Smooth muscle cell (in vitro differentiated cells): ENCODE measurements at regions not wholly inside any gene's neighbourhood (a gene's known extent, or its start where the extent isn't known, plus 50 kb on each side); places are given as distances from the start of the nearest gene placed in this dataset.

Source experiments
- DNase-seq: peaks from one replicate; lab custom pipeline; 2025; ENCODE audit not compliant: unreplicated experiment; lab: John Stamatoyannopoulos, UW
- H2AFZ ChIP-seq: fragments of 200-600 bp; sonication (generic); 2 replicates; pipeline ENCODE4 v1.6.0; 2016; ENCODE audit warnings: antibody characterized with exemption, low read depth, mild to moderate bottlenecking
- H3F3A ChIP-seq: fragments of 200-600 bp; sonication (generic); 2 replicates; pipeline ENCODE4 v1.6.0; 2017; ENCODE audit warnings: antibody characterized with exemption, low read depth
- H3K27ac ChIP-seq: fragments of 200-600 bp; sonication (generic); 2 replicates; pipeline ENCODE4 v1.5.1; 2016; ENCODE audit warnings: low read depth, mild to moderate bottlenecking
- H3K27me3 ChIP-seq: fragments of 200-600 bp; sonication (generic); 2 replicates; pipeline ENCODE4 v1.6.1; 2016; ENCODE audit warnings: low read depth, mild to moderate bottlenecking
- H3K36me3 ChIP-seq: fragments of 200-600 bp; sonication (generic); 2 replicates; pipeline ENCODE4 v1.5.1; 2016; ENCODE audit warnings: low read depth
- H3K4me1 ChIP-seq: fragments of 200-600 bp; sonication (generic); 2 replicates; pipeline ENCODE4 v1.5.1; 2016; ENCODE audit warnings: low read depth
- H3K4me2 ChIP-seq: fragments of 200-600 bp; sonication (generic); 2 replicates; pipeline ENCODE4 v1.6.0; 2016; ENCODE audit warnings: mild to moderate bottlenecking
- H3K4me3 ChIP-seq: fragments of 200-600 bp; sonication (generic); 2 replicates; pipeline ENCODE4 v1.5.1; 2016; ENCODE audit warnings: mild to moderate bottlenecking
- H3K79me2 ChIP-seq: fragments of 200-600 bp; sonication (generic); 2 replicates; pipeline ENCODE4 v1.6.0; 2016; ENCODE audit warnings: low read depth, mild to moderate bottlenecking
- H3K9ac ChIP-seq: fragments of 200-600 bp; sonication (generic); 2 replicates; pipeline ENCODE4 v1.6.0; 2016; ENCODE audit warnings: low read depth
- H3K9me3 ChIP-seq: fragments of 200-600 bp; sonication (generic); replicated peaks from 2 replicates; pipeline ENCODE4 v1.5.1; 2016; ENCODE audit warnings: low read depth
- H4K20me1 ChIP-seq: fragments of 200-600 bp; sonication (generic); 2 replicates; pipeline ENCODE4 v1.6.0; 2016; ENCODE audit warnings: low read depth
- WGBS: methylation state at CpG from one replicate; pipeline ENCODE4 v1.1.7; 2016; ENCODE audit warnings: low lambda C conversion rate; 5-methylcytosine and 5-hydroxymethylcytosine counted together
- TF ChIP-seq, protein P1 (sequence below): fragments of 200-600 bp; sonication (generic); IDR thresholded peaks from 2 replicates; pipeline ENCODE4 v1.5.1; 2017; ENCODE audit warnings: borderline replicate concordance, mild to moderate bottlenecking, antibody characterized with exemption; ENCODE audit not compliant: insufficient read depth, poor library complexity, severe bottlenecking

DNA sequence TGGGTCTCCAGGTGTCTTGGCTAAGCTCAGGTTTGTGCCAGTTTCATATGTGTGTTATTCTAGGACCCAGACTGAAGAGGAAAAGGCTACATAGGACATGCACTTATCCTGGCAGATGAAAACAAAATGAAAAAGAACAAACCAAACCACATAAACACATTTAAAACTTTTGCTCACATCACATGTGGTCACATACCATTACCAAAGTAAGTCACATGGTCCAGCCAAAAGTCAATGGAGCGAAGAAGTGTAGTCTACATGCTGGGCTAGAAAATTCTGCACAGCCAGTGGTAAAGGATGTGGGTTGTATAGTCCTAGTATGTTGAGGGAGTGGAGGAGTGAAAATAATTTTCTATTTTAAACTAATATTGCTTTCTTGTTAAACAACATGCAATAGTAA is 437.5 kb downstream of the BTBD3 start:
- TF ChIP-seq, protein P1, sequence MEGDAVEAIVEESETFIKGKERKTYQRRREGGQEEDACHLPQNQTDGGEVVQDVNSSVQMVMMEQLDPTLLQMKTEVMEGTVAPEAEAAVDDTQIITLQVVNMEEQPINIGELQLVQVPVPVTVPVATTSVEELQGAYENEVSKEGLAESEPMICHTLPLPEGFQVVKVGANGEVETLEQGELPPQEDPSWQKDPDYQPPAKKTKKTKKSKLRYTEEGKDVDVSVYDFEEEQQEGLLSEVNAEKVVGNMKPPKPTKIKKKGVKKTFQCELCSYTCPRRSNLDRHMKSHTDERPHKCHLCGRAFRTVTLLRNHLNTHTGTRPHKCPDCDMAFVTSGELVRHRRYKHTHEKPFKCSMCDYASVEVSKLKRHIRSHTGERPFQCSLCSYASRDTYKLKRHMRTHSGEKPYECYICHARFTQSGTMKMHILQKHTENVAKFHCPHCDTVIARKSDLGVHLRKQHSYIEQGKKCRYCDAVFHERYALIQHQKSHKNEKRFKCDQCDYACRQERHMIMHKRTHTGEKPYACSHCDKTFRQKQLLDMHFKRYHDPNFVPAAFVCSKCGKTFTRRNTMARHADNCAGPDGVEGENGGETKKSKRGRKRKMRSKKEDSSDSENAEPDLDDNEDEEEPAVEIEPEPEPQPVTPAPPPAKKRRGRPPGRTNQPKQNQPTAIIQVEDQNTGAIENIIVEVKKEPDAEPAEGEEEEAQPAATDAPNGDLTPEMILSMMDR = no peak
- H3K4me2 ChIP-seq = no peak overlapping the region

DNA sequence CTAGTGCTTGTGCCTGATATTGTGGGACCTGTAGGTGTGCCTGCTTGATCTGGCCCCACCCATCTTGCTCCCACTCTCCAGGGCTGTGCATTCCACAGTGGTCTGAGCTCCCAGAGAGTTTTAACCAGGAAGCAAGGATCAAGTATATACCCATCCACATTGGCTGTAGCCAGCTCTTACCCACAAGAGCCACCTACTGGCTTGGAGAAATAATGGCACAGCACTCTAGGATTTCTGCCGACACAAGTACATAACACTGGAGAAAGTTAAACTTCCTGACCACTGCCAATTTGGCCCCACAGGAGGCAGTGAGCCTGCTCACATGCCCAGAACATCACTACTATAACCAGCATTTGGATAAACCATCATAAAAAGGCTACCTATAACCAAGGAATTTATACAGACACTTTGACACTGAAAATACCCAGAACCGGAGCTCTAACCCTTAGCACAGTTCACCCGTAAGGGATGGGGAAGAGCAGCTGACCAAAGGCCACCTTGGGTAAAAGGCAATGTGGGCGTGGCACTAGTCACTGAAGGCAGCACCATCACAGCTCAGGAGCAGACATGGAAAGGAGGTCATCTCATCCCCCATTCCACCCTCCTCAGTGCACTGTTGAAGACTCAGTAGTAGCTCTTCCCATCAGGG is 440.4 kb downstream of the BTBD3 start:
- Histone ChIP-seq H3F3A (no peaks in the 10 kb centered on the region), H2AFZ (no peak overlapping the region), H3K27me3 (no peaks in the 10 kb centered on the region), H3K4me2 (no peak overlapping the region), H3K9me3 (no peaks in the 10 kb centered on the region), H3K36me3 (no peaks in the 10 kb centered on the region), H3K9ac (no peak overlapping the region), H3K79me2 (no peaks in the 10 kb centered on the region), H4K20me1 (no peaks in the 10 kb centered on the region), H3K4me3 (no peak overlapping the region), H3K27ac (no peak overlapping the region), H3K4me1 (no peaks in the 10 kb centered on the region)
- WGBS = 80% methylated on average over 4 of the region's 4 CpGs
- TF ChIP-seq, protein P1 = peak; percentile 20
- no peak for DNase-seq

More for the DNA sequence above, 437.5 kb downstream of the BTBD3 start:
- H3K27ac ChIP-seq = no peak overlapping the region
- no peak overlapping the region for H3K9ac ChIP-seq
- H3K4me1 ChIP-seq = no peaks in the 10 kb centered on the region
- H3K36me3 ChIP-seq = no peaks in the 10 kb centered on the region
- DNase-seq = no peak
- no peaks in the 10 kb centered on the region for H4K20me1 ChIP-seq
- H3K79me2 ChIP-seq = no peaks in the 10 kb centered on the region
- no peaks in the 10 kb centered on the region for H3K9me3 ChIP-seq
- no peaks in the 10 kb centered on the region for H3F3A ChIP-seq
- no peak overlapping the region for H3K4me3 ChIP-seq
- WGBS = 97% methylated on average over 1 of the region's 1 CpG
- peak overlapping the region; percentile 47 for H2AFZ ChIP-seq
- H3K27me3 ChIP-seq = no peaks in the 10 kb centered on the region

DNA sequence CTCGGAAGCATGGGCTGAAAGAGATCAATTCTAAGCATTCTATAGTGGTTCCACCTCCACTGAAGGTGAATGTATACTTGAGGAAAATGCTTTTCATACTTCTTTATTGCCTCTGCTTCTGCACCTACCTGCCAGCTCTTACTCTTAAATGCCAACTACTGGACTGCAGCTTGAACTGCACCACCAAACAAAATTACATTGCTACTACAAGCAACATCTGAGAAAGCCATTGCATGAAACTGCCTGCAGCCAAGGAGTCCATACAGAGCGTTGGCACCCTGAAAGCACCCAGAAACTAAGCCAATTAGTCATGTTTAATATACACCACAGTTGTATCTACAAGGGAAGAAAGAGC is 440.9 kb downstream of the BTBD3 start:
- Histone ChIP-seq H3K9ac (no peak overlapping the region), H3K79me2 (no peaks in the 10 kb centered on the region), H3K4me3 (no peak overlapping the region), H2AFZ (no peak overlapping the region), H3K4me1 (no peaks in the 10 kb centered on the region), H3K4me2 (no peak overlapping the region), H3K9me3 (no peaks in the 10 kb centered on the region), H3F3A (no peaks in the 10 kb centered on the region), H3K36me3 (no peaks in the 10 kb centered on the region), H3K27ac (no peak overlapping the region), H4K20me1 (no peaks in the 10 kb centered on the region), H3K27me3 (no peaks in the 10 kb centered on the region)
- TF ChIP-seq, protein P1 = no peak
- DNase-seq = no peak
- WGBS = 93% methylated on average over 2 of the region's 2 CpGs

DNA sequence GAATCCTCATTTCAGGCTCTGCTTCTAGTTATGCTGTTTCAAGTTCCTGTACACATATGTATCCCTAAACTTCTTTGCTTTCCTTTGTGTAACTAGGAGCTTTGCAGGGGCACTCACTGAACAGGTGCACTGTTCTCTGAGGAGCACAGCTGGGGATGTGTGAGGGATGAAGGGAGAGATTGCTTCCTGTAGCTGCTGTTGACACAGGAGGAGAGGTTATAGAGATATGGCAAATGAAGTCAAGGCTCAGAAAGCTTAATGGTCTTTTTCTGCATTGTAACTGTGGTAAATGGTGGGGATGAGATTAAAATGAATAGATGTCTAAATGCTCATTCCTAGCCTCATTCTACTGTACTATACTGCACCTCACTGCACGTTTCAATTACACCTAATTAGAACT is 454.3 kb downstream of the BTBD3 start:
- no peak overlapping the region for H2AFZ ChIP-seq
- no peak overlapping the region for H3K4me2 ChIP-seq
- no peaks in the 10 kb centered on the region for H3K27me3 ChIP-seq
- no peaks in the 10 kb centered on the region for H3K9me3 ChIP-seq
- no peaks in the 10 kb centered on the region for H3K79me2 ChIP-seq
- no peaks in the 10 kb centered on the region for H4K20me1 ChIP-seq
- no peak overlapping the region for H3K9ac ChIP-seq
- no peak overlapping the region for H3K27ac ChIP-seq
- 62% methylated on average over 1 of the region's 1 CpG for WGBS
- H3K4me1 ChIP-seq = no peaks in the 10 kb centered on the region
- H3K4me3 ChIP-seq = no peak overlapping the region
- no peaks in the 10 kb centered on the region for H3F3A ChIP-seq
- no peak for DNase-seq
- TF ChIP-seq, protein P1 = no peak
- H3K36me3 ChIP-seq = no peaks in the 10 kb centered on the region
